Suppressor macrophage treated with lipopolysaccharide for 4 hours (primary cell): ENCODE measurements at regions not wholly inside any gene's neighbourhood (a gene's known extent, or its start where the extent isn't known, plus 50 kb on each side); places are given as distances from the start of the nearest gene placed in this dataset.
"Not testable (repeated sequence)": the region's sequence is repeated elsewhere in the genome, so short reads cannot be mapped to it uniquely, and the experiment has no call there.

Experiments
- DNase-seq: peaks from one replicate; pipeline ENCODE4 v3.0.0-alpha.2; 2020

DNA sequence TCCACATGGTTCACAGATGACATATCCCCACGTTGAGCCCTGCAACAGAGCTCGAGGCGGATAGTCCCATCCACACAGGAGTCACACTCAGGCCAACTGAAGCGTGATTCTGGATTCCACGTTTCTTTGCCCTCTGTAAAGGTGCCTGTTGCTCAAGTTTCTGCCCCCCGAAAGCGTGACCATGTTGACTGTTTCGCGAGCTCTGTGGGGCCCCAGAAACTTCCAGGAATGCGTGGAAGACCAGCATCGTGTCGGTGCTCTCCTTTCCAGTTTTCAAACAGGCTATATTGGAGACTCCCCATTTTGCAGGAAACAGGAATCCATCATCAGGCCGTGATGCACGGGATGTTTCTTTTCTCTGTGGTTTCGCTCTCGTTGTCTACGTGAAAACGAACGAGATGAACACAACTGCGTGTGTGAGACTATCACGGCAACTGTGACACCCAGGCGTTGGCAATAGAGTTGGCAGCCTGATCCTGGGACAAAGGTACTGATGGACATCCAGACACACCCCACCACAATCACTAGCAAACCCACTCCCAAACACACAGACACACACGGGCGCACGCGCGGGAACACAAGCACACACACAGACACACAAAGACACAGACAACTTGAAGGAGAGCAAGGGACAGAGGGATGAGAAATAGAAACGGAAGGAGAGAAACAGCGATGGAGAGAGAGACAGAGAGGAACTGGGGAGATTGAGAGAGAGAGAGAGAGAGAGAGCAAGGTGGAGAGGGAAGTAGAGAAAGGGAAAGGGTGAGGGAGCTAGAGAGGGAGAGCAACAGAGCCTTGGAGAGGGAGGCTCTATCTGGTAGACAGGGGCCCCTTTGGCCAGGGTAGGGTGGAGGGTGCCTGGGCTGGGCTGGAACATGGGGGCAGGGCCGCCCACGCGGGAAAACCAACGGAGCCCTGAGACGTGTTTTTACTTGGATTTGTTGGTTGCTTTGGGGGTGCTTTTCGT, 1609.3 kb downstream of the SPATA31A7 start:
- peak; percentile 64 for DNase-seq

DNA sequence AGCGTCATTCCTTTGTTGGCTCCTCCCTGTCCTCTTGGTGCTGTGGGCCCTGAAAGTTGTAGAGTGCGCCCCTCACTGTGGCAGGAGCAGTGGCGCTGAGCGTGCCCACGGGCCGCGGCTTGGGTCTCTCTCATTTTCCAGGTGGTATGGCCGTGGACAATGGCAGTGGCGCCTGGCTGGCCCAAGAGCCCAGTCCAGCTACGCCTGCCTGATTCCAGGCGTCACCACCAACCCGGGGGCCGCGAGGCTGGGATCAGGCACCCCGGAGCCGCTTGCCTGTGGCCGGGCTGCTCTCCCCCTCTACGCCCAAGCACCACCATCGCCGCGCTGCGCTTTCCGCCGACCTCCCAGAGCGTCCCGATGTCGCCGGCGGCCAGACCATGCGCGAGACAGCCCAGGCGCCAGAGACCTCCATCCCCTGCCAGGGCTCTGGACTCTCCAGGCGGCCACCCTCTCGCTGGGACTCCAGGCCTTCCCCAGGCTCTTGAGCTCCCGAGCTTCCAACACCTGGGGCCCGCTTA, 1610.1 kb downstream of the SPATA31A7 start:
- peak; percentile 32 for DNase-seq

DNA sequence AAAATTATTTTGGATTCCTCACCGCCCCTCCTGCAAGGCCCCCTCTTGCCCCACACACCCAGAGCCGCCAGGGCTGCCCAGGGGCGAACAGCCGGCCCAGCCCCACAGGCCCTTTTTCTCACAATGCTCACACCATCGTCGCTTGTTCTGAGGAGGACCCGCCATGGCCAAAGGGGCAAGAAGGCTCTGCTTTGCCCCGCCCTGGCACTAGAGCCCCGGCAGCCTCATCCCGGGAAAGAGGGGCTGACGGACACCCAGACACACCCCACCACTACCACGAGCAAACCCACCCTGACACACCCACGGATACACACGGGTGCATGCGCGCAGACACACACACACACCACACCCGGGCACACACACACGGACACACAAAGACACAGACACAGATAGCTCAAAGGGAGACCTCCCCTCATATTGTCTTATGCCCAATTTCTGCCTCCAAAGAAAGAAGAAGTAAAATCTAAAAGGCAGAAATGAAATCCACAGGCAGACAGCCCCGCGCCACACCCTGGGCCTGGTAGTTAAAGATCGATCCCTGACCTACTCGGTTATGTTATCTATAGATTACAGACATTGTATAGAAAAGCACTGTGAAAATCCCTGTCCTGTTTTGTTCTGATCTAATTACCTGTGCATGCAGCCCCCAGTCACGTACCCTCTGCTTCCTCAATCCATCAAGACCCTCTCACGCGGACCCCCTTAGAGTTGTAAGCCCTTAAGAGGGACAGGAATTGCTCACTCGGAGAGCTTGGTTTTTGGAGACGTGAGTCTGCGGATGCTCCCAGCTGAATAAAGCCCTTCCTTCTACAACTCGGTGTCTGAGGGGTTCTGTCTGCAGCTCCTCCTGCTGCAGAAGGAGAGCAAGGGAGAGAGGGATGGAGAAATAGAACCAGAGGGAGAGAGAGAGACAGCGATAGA, 1610.9 kb downstream of the SPATA31A7 start:
- DNase-seq = peak; percentile 21

DNA sequence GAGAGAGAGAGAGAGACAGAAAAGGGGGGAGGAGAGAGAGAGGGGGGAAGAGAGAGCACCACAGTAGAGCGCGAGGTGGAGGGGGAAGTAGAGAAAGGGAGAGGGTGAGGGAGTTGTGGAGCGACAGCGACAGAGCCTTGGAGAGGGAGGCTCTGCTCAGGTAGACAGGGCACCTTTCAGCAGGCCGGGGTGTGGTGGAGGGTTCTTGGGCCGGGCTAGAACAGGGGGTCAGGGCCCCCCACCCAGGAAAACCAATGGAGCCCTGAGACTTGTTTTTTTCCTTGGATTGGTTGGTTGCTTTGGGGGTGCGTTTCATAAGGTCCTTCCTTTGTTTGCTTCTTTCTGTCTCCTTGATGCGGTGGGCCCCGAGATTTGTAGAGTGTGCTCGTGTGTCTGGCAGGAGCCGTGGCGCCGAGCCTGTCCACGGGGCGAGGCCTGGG, 1611.6 kb downstream of the SPATA31A7 start:
- DNase-seq = peak; percentile 53

DNA sequence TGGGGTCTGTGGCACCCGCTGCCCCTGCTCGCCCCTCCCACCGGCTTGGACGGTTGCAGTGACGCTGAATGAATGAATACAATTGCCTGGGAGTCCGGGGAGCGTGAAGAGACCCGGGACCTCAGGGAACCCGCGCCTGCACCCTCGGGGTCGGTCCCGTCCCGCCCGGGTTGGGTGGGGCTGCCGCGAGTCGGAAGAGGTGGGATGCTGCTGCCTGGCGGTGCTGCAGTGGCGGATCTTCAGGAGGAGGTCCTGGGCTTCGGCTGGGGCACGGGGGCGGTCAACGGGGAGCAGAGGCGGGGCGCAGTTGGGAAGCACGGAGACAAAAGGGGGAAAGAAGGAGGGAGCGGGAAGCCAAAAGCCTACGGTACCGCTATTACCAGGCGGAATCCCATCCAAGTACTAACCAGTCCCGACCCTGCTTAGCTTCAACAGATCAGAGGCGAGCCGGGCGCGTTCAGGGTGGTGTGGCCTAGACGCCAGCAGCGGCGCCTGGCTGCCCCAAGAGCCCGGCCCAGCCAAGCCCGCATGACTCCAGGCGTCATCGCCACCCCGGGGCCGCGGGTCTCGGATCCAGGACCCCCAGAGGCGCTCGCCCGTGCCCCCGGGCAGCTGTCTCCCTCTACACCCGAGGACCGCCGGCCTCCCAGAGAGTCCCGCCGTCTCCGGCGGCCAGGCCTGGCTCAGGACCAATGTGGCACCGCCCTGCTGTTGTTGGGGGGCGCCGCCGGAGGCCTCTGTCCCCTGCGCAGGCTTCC, 1612.3 kb downstream of the SPATA31A7 start:
- DNase-seq = peak; percentile 91

DNA sequence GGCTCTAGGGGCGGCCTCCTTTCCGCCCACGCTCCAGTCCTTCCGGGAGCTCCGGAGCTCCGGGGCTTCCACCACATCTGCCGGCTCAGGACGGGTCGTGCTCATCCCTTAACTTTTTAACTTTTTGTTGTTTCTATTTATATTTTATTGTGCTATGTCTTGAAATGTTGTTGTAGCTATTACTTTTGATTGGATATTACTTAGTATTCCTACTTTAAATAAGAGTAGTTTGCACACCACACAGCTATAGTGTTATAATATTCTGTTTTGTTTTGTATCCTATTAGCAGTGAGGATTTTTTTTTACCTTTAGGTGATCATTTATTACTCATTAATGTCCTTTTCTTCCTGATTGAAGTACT, 1612.9 kb downstream of the SPATA31A7 start:
- not testable (repeated sequence) for DNase-seq

DNA sequence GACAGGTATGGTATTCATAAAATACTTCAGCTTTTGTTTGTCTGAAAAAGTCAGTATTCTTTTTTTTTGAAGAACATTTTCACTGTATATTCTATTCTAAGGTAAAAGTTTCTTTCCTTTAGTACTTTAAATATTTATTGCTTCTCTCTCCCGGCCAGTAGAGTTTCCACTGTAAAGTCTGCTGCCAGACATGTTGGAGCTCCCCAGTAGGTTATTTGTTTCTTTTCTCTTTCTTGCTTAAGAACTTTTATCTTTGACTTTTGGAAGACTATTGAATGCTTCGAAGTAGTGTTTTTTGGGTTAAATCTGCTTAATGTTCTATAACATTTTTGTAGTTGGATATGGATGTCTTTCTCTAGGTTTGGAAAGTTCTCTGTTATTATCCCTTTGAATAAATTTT, 1613.3 kb downstream of the SPATA31A7 start:
- peak; percentile 6 for DNase-seq

DNA sequence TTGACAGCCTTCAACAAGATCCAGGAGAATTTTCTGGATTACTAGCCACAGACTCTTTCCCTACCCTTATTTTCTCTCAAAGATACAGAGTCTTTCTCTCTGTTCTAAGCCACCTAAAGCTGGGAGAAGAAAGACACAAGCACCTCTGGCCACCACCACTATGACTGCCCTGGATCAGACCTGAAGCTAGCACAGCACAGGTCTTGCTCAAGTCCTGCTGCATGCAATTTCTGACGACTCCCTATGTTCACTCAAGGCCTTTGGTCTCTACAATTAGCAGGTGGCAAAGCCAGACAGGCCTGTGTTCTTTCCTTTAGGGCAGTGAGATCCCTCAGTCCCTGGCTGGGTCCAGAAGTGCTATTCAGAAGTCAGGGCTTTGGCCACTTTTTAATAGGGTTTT, 1614.5 kb downstream of the SPATA31A7 start:
- not testable (repeated sequence) for DNase-seq

DNA sequence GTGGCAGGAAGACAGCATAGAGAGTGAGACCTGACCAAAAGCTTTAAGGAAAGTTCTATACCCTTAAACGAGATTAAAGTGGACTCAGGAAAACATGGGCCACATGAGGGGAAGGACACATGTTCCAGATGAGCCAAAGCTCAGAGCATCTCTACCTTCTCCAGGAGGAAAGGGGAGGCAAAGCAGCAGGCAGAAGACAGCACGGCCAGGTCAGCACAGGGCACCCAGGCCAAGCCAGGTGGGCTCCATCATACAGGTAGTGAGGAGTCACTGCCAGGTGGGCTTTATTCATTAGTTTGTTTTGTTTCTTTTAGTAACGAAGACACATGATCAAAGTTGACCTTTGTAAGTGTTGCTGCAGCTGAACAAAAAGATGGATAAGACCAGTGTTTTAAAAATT, 1617.6 kb downstream of the SPATA31A7 start:
- DNase-seq = not testable (repeated sequence)

DNA sequence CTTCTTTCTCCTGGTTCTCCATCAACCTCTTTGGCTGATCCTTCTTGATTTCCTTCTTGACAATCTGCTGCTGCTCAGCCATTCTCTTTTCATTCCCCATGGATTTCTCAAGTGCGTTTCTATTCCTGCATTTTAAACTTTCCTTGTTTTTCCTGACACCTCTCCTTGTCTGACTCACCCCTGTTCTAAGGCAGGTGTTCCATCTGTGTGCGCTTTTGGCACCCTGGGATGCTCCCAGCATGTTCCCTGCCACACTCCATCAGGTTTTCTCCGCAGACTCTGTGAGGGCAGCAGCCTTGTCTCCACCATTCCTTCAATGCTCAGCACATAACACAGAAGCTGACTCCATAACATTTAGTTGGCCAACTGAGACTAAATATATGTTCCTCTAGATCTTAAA, 1618.2 kb downstream of the SPATA31A7 start:
- not testable (repeated sequence) for DNase-seq

DNA sequence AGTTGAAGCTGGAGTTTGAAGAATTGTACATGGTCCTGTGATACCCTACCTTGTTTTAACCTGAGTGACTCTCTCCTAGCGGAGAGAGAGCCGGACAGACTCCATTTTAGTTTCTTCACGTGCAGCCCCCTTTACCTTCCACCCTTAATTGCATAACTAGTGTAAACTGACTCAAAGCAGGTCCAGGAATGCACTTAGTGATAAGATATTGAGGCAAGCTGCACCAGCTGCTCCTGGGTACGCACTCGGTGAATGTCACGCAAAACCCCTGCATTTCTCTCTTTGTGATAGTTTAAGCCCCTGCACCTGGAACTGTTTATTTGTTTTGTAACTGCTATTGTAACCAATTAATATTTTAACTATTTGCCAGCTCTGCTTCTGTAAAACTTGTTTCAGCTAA, 1620.5 kb downstream of the SPATA31A7 start:
- not testable (repeated sequence) for DNase-seq

DNA sequence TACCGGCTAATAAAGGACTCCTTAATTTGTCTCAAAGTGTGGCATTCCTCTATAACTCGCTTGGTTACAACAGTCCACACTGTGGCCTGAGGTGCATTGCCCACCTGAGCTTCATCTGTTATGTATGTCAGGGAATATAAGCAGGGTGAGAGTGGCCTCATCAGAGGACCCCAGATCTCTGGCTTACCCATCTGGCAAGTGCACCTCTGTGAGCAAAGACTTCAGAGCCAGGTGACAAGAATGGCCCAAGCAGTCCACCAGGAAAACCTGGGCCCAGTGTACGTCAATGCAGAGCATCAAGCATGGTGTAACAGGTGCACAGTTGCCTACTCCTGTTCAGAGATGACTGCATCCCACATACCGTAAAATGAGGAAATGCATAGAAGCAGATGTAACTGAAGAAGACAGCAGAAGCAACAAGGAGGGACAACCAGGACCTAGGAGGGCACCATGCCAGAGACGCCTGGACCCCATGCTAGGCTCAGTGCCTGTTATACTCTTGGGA, 1621.0 kb downstream of the SPATA31A7 start:
- DNase-seq = not testable (repeated sequence)

DNA sequence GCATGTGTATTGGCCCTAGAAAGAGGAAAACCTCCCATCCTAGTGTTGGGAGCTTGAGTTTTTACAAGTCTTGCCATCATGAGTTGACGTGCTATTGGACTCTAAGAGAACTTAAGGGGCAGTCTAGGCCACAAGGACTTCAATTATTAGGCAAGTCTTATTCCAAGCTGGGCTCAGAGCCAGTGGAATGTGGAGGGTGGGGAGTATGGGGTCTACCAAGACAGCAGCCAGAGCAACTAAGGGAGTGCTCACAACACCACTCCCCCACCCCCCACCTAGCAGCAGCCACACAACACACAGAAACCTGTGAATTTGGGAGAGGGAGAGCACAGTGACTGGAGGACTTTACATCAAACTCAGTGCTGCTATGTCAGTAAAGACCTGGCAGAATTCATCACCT, 1625.6 kb downstream of the SPATA31A7 start:
- not testable (repeated sequence) for DNase-seq

DNA sequence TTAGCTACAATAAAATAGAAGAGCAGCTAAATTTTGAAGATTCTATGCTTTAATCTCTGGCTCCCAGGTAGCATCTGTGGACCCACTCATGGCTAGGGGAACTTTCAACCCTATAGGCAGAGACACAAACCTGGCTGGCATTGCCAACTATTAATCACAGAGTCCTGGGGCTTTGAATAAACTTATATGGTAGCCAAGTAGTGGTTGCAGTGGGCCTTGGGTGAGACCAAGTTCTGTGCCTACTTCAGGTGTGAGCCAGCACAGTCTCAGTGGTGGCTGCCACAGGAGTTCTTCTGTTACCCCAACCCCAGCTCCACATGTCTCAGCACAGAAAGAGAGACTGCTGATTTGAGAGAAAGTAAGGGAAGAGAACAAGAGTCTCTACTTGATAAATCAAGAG, 1626.5 kb downstream of the SPATA31A7 start:
- DNase-seq = not testable (repeated sequence)

DNA sequence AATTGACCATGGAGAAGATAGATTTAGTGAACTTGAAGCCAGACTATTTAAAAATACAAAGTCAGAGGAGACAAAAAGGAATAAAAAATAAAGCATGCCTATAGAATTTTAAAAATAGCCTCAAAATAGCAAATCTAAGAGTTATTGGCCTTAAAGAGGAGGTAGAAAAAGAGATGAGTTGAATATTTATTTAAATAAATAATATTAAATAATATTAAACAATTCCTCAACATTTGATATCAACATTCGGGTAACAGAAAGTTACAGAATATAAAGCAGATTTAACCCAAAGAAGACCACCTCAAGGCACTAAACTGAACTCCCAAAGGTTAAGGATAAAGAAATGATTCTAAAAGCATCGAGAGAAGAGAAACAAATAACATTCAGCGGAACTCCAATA, 1627.4 kb downstream of the SPATA31A7 start:
- not testable (repeated sequence) for DNase-seq

DNA sequence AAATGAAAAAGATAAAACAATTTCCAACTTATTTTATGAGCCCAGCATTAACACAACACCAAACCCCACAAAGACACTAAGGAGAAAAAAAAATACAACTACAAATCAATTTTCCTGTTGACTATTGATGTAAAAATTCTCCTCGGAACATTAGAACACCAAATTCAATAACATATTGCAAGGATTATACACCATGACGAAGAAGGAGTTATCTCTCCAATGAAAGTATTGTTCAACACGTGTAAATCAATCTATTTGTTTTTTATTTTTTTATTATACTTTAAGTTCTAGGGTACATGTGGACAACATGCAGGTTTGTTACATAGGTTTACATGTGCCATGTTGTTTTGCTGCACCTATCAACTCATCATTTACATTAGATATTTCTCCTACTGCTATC, 1632.3 kb downstream of the SPATA31A7 start:
- DNase-seq = not testable (repeated sequence)

DNA sequence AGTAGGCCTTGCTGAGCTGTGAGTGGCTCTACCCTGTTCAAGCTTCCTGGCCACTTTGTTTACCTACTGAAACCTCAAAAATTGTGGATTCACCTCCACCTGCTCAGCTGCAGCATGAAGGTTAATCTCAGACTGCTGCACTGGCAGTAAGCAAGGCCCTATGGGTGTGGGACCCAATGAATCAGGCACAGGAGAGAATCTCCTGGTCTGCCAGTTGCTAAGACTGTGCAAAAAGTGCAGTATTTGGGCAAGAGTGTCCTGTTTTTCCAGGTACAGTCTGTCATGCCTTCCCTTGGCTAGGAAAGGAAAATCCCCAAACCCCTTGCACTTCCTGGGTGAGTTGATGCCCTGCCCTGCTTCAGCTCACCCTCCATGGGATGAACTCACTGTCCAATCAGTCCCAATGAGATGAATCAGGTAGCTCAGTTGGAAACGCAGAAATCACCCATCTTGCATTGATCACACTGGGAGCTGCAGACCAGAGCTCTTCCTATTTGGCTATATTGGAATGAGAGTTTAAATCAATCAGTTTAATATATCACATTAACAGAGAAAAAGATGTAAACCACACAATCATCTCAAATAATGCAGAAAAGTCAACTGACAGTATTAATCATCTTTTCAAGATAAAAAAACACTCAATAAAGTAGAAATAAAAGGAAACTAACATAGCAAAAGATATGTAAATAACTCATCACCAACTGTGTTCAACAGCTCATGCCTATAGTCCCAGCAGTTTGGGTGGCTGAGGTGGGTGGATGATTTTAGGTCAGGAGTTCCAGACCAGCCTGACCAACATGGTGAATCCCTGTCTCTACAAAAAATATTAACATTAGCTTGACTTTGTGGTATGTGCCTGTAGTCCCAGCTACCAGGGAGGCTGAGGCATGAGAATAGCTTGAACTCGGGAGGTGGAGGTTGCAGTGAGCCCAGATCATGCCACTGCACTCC, 1638.4 kb downstream of the SPATA31A7 start:
- DNase-seq = not testable (repeated sequence)

DNA sequence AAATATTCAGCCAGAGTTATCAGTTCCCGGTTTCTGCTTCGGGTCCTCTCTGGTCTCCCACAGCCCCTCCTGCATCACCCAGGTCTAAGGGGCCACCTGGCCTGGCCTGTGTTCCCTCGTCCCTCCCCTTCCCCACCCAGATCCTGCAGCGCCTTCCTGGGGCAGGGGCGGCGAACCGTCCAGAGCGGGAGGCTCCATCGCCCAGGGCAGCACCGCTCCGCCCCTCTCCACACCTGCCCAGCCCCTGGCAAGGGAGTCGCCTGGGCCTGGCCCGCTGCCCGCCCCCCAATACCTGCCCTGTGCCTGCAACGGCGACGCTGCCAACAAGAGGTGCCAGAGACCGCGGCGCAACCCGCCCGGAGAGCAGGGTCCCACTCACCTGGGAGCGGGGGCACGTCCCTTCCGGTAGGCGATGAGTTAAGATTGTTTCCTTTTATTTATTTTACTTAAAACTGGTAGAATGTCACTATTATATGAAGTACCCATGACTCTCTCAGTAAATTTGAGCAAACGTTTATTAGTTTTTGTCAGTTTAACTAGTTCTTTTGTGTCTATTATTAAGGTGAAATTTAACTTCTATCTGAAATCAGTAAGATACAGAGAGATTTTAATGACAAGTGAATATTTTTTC, 1641.1 kb downstream of the SPATA31A7 start:
- DNase-seq = not testable (repeated sequence)

DNA sequence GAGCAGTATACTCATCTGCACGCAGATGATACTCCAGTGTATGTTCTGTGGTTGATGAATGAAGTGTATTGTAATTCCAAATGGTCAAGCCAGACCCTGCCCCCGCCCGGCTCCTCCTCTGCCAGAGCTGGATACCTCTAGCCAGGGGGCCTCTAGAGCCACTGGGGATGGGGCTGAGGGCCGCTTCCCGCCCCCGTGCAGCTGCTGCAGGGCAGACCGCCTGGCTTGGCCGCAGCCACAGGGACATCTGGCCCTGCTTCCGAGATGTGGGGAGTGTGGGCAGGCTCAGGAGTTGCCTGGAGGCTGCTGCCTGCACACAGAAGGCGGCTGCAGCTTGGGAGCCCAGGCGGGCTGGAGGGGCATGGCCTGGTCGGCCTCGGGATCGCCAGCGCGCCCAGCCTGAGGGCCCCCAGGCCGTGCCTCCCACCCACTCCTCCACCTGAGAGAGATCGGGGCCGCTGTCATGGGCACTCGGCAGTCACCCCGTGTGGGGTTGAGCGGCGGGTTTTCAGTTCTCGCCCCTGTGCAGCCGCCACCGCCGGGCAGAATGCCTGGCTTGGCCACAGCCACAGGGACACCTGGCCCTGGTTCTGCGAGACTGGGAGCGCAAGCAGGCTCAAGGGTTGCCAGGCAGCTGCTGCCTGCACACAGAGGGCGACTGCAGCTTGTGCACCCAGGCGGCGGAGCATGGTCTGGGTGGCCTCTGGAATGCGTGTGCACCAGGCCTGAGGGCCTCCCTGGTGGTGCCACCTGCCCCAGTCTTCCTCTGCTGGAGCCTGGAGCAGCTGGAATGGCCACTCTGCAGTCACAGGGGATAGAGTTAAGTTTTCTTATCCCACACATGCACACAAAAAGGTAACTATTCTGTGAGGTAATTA, 1643.7 kb downstream of the SPATA31A7 start:
- DNase-seq = not testable (repeated sequence)
